GM19397 (cell line): ENCODE measurements at regions not wholly inside any gene's neighbourhood (a gene's known extent, or its start where the extent isn't known, plus 50 kb on each side); places are given as distances from the start of the nearest gene placed in this dataset.

ENCODE experiments used
- ATAC-seq: cut with Tn5 transposase; IDR thresholded peaks from one replicate; pipeline ENCODE4 v1.9.1; 2021; ENCODE audit warnings: mild to moderate bottlenecking, moderate library complexity; ENCODE audit not compliant: unreplicated experiment

- ATAC-seq = no peak
These were observed 543.0 kb upstream of the B3GALT2 start for GRCh38 chr1:193729429-193729828.

DNA sequence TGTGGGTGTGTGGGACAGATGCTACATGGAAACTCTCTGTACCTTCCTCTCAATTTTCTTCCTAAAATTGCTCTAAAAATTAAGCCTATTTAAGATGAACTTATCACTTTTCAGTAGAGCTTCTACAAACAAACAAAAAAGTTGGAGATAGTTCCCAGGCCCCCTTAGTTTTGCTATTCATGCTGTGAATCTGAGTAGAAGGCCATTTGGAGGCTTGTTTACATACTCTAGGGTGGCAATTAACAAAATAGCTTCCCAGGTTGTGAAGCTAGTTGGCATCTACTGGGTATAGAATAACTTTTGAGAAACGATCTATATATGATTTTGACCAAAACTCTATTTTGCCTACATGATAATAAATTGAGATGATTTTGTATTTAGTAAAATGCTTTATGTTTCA, 541.4 kb upstream of the B3GALT2 start:
- ATAC-seq = no peak

DNA sequence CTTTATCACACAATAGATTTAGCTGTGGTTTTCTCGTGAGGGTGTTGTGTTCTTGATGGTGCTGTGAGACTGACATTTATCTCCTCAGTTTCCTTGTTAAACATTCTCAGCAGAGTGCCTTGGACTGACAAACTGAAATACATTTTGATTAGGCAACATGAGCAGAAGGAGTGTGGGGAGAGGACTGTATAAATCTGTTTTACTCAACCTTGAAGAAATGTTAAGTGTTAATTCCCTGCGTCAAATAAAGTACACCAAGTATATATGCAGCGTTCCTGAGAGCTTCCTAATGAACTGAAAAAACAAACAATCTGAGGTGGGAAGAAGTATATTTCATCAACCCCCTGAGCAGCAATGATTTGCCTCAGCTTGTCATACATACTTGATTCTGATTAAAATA, 540.3 kb upstream of the B3GALT2 start:
- ATAC-seq = no peak

DNA sequence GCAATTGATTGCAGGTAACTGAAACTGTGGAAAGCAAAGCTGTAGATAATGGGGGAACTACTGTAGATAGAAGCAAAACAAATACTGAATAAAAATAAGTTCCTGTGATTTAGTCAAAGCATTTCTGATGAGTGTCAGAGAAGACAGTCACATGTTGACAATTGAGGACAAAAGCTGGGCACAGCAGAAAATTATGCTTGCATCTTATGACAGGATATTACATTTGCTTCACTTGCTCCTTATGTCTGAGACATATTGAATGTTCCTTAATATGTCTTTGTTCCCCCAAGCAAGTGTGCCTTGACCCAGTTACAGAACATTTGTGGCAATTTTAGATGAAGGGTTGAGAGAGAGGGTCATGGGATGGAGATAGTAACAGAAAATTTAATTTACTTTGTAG, 526.0 kb upstream of the B3GALT2 start:
- no peak for ATAC-seq

DNA sequence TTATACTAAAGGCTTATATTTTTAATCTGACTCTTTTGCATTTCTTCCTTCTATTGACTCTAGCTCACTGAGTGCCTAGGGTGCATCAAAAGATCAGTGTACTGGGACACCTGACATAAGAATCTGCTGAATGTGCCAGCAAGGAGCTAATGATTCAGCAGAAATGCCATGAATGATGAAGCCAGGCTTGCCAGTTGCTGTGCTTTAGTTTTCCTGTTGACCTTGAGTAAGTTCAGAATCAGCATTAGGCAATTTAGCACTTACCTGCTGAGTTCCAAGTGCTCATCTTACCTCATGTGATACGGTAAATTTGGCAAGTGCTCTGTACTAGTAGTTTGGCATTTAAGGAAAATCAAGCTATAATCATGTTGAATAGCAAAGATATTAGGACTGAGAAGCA, 523.2 kb upstream of the B3GALT2 start:
- ATAC-seq = no peak

- ATAC-seq = no peak
These were observed 521.0 kb upstream of the B3GALT2 start for GRCh38 chr1:193707271-193708021.

GRCh38 chr1:193706766-193707165, 520.4 kb upstream of the B3GALT2 start:
- ATAC-seq = no peak

DNA sequence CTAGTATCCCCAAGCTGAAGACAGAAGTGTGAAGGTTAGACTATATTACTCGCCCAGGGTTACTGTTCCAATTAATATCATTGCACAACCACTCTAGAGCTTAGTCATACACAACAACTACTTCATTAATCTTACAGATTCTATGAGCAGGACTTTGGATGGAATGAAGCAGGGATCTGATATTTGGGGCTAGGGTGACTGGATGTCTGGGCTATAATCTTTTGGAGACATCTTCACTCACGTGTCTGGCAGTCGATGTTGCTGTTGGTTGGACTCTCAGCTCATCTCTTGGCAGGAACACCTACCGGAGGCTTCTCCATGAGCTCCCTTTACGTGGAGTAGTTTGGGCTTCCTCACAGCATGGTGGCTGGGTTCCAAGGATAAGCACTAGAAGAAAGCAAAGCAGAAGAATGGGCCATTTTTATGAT, 519.2 kb upstream of the B3GALT2 start:
- no peak for ATAC-seq

DNA sequence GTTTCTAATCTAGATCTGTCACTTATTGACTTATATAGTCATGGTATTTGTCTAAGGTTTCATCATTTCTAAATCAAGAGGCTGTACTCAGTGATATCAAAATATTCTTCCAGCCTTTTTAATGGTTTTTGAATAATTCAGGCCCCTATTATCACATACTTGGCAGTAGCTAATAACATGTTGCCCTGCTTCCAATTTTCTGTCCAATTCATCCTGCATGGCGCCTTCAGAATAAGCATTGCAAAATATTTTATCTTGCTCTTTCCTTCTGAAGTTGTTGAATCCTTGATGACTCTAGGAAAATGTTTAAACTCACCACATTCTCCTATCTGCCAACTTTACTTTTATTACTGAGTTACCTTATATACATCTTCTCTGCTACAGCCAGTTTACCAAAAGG, 517.2 kb upstream of the B3GALT2 start:
- ATAC-seq = no peak

DNA sequence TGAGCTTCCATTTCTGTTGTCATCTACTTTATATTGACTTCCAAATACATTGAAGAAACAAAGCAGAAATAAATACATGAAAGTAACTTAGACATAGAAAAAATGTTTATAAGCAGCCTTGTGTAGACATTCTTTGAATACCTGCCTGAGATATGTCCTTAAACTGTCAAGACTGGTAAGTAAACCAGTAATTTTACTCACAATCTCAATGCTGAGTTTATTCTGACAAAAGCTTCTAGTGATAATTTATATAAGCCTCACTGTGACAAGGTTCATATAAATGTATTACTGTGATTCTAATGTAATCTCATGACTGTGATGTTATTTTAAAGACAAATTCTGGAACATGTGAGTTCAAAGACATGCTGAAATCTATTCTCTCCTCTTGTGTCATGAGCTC, 516.7 kb upstream of the B3GALT2 start:
- ATAC-seq = no peak

DNA sequence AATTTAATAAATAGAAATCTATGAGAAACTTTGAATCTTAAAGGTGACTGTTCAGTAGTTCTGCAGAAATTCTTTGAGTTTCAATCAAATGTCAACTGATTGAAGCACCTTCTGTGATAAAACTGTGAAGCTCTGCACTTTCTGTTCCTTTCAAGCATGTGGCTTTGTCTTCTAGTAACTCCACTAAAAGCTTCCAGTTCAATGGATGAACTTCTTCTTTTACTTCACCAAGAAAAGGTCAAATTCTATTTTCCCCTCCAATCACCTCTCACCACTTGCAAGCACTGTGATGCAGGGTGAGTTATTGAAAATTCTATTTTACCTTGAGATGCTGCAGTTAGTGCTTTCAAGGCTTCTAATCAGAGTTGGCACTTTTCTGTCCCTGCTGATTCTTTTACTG, 515.3 kb upstream of the B3GALT2 start:
- ATAC-seq = no peak

DNA sequence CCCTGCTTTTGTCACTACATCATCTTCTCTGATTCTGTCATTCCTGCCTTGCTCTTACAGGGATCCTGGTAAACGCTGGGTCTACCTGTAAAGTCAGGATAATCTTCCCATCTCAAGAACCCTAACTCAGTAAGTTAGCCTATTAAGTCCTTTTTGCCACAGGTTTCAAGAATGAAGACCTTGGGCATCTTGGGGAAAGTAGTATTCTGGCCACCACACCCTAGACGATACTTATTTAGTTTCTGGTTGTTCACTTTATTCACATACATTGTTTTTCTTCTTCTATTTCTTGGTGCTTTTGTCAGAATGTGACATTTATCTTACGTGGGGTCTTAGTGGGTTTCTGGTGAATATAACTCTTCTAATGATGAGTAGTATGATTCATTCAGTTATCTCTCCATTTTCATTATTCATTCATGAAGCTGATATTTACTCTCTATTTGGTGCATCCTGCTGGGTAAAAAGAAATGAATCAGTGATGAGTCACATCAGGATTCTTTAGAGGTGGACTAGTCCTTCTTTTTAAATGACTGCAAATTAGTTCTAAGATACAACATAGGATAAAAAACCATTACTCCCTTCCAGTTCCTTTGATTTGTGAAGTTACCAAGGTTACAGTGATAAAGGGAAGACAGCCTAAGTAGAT, 514.4 kb upstream of the B3GALT2 start:
- ATAC-seq = no peak

DNA sequence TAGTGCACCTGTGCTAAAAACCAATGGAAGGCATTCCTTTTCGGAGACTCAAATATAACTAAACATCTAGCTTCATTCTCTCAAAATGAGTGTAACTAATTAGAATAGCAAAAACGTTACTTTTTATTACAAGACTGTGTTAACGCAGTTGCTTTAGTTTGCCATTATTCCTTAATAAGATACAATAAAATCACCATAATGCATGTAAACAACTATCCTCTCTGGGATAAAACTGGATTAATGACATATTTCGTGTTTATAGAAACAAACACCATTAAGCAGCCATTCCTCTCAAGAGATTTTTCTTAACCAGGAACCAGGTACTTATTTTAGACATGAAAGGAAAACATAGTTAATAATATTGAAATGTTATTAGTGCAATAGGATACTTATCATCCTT, 512.8 kb upstream of the B3GALT2 start:
- no peak for ATAC-seq

GRCh38 chr1:193697776-193698175, 511.4 kb upstream of the B3GALT2 start:
- ATAC-seq = no peak

DNA sequence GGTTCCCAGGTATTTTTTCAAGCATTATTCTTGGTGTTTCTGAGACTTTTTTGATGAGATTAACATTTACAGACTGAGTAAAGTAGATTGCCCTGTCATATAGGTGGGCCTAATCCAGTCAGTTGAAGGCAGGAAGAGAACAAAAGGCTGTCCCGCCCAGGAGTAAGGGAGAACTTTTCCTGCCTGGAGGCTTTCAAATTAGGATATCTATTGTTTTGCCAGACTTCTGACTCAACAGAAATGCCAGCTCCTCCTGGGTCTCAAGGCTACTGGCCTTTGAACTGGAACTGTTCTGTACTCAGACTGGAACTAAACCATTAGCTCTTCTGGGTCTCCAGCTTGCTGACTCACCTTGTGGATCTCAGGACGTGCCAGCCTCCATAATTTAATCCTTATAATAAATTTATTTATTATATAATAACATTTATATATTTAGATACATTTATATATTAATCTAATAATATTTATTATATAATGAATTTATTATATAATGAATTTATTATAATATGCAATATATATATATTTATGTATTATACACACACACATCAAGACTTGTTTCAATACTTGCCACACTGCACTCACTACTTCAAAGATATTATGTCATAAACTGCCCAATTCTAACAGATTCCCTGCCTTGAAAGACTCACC, 510.8 kb upstream of the B3GALT2 start:
- no peak for ATAC-seq

- ATAC-seq = no peak
These were observed 508.3 kb upstream of the B3GALT2 start for GRCh38 chr1:193694741-193695140.

DNA sequence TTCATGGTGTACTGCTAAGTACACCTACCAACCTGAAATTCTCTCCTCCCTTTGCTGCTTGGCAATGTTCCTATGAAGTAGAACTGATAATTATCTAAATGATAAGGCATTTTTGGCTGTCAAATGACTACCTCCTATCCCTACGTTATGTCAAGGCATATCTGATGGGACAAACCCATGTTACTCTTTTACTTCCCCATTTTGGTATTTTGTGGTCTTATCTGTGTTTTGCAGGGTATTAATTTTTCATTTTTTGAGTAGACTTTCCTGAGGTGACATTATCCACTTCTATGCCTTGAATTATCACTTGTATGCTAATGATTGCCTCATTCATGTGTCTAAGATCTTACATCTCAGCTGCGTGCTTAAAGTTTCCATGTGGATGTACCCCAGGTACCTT, 499.6 kb upstream of the B3GALT2 start:
- ATAC-seq = no peak

DNA sequence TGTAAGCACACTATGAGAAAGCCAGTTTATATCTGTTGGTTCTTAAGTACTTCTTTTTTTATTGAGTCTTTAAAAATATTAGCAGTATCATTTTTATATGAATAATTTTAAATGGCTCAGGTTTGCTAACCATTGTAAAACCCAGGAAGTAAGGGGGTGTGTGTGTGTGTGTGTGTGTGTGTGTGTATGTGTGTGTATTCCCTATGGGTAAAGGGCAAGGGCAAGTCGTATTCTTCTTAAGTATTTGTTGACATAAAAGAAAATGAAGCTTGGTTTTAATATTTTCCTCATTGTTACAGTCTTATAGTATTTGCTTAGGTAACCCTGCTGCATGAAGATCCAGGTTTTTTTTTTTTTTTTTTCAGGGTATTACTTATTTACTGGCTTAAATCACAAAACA, 495.0 kb upstream of the B3GALT2 start:
- no peak for ATAC-seq

GRCh38 chr1:193680924-193681316, 494.5 kb upstream of the B3GALT2 start:
- ATAC-seq = no peak

DNA sequence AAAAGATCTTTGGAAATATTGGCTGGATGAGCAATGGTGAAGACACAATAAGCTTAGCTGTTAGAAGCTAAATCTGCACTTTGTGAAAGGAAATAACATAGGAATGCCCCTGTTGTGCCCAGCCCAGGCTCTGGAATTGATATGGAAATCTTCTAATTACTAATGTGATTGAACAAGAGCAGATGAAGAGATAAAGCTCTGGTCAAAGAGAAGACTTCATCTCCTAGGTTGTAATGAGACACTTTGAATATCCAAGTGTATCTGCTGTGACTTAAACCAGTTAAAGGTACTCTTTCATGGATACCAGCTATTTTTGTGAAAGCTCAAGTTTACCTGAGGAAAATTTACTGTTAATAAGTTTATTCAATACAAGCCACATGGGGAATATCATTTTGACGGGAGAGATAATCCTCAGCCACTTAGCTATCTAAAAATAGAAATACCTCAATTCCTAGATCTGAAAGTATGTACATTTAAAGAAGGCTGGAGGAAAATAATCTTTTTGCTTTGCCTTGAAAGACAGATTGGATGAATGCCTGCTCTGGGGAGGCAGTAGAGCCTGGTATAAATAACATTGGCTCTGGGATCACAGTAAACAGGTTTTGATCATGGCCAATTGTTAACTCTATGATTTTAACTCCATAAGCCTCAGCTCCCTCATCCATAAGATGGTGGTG, 494.0 kb upstream of the B3GALT2 start:
- ATAC-seq = no peak

GRCh38 chr1:193677874-193678273, 491.5 kb upstream of the B3GALT2 start:
- no peak for ATAC-seq
